Adrenal gland (tissue), 5 donors: ENCODE measurements at regions not wholly inside any gene's neighbourhood (a gene's known extent, or its start where the extent isn't known, plus 50 kb on each side); places are given as distances from the start of the nearest gene placed in this dataset.

Source experiments
- POLR2A ChIP-seq, 2 donors: fragments of 450-650 bp; IDR thresholded peaks; one replicate each; pipeline ENCODE4 v1.6.1; 2017; ENCODE audit warnings: antibody characterized with exemption in 2 of 2, mild to moderate bottlenecking in 2 of 2, moderate library complexity in 1 of 2
- TF ChIP-seq, protein P1 (sequence below), 6 experiments: fragments of 450-650 bp in 4 of 6; fragments of 200-600 bp in 2 of 6; sonication (generic) in 1 of 6; IDR thresholded peaks; 1 replicate in 5 of 6; 2 replicates in 1 of 6; pipeline versions ENCODE4 v1.5.1 to v1.8.0; 2016 to 2021; ENCODE audit warnings: antibody characterized with exemption in 6 of 6, mild to moderate bottlenecking in 2 of 6, moderate library complexity in 1 of 6
- donor health status: DM: no; HTN: no; CAD: no.

- TF ChIP-seq, protein P1, sequence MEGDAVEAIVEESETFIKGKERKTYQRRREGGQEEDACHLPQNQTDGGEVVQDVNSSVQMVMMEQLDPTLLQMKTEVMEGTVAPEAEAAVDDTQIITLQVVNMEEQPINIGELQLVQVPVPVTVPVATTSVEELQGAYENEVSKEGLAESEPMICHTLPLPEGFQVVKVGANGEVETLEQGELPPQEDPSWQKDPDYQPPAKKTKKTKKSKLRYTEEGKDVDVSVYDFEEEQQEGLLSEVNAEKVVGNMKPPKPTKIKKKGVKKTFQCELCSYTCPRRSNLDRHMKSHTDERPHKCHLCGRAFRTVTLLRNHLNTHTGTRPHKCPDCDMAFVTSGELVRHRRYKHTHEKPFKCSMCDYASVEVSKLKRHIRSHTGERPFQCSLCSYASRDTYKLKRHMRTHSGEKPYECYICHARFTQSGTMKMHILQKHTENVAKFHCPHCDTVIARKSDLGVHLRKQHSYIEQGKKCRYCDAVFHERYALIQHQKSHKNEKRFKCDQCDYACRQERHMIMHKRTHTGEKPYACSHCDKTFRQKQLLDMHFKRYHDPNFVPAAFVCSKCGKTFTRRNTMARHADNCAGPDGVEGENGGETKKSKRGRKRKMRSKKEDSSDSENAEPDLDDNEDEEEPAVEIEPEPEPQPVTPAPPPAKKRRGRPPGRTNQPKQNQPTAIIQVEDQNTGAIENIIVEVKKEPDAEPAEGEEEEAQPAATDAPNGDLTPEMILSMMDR (IDR thresholded peaks at IDR 0.05) = no peak
- TF ChIP-seq POLR2A (IDR thresholded peaks at IDR 0.05) = no peak
Observed at GRCh38 chr9:129435988-129436717, 184.7 kb downstream of the C9orf50 start.
